ENCODE measurements at regions not wholly inside any gene's neighbourhood (a gene's known extent, or its start where the extent isn't known, plus 50 kb on each side); places are given as distances from the start of the nearest gene placed in this dataset.
"Not testable (repeated sequence)": the region's sequence is repeated elsewhere in the genome, so short reads cannot be mapped to it uniquely, and the experiment has no call there.

GRCh38 chr6:58073263-58073662 is 755.8 kb downstream of the PRIM2 start:
- no peak overlapping the region for H3K4me3 ChIP-seq
- CTCF ChIA-PET, result no interaction called here
- intact Hi-C loops (cut with micrococcal nuclease; ENCODE audit: unreplicated experiment) (no loop called here), in situ Hi-C loops (cut with MboI) (no loop called here)
- no peak for DNase-seq (ENCODE audit: low read depth, low spot score)
- H2AFZ ChIP-seq (ENCODE audit: control insufficient read depth, low read depth, low read length), result no peak overlapping the region
- RAD21 ChIA-PET (ENCODE audit: unreplicated experiment), result no interaction called here
- no TSS peak for BruUV-seq (replicated peaks)
- TF ChIP-seq ASH2L (IDR thresholded peaks at IDR 0.05; ENCODE audit: borderline replicate concordance, low read depth), result no peak
- TF ChIP-seq CHD4 (IDR thresholded peaks at IDR 0.05), result no peak
- no peak for TF ChIP-seq CREB1 (IDR thresholded peaks at IDR 0.05; ENCODE audit: low read depth)
- TF ChIP-seq HDAC6 (IDR thresholded peaks at IDR 0.05; ENCODE audit: unreplicated experiment), result no peak
- no peak for TF ChIP-seq PAX5 (IDR thresholded peaks at IDR 0.05; ENCODE audit: borderline replicate concordance, low read depth, low read length)
- TF ChIP-seq RAD21 (IDR thresholded peaks at IDR 0.05; ENCODE audit: insufficient read depth, low read depth, low read length), result no peak
- TF ChIP-seq IRF3 (IDR thresholded peaks at IDR 0.05), result no peak
- no peak for TF ChIP-seq CHD1 (IDR thresholded peaks at IDR 0.05; ENCODE audit: low read depth, low read length)
- no peak overlapping the region for H3K4me2 ChIP-seq (ENCODE audit: control insufficient read depth, insufficient read depth)
- H3K27me3 ChIP-seq (replicated peaks in 1 of 2; ENCODE audit: control insufficient read depth in 2 of 2, insufficient read depth in 2 of 2, low read length in 1 of 2), result no peaks in the 10 kb centered on the region
- no peaks in the 10 kb centered on the region for H3K79me2 ChIP-seq (ENCODE audit: control insufficient read depth, insufficient read depth, low read length)
- no peaks in the 10 kb centered on the region for H3K36me3 ChIP-seq (ENCODE audit: control insufficient read depth in 2 of 2, insufficient read depth in 2 of 2, low read length in 1 of 2)
- 58% methylated on average over 23 of the region's 23 CpGs for WGBS (ENCODE audit: insufficient coverage, insufficient replicate concordance, low lambda C conversion rate, missing lambda C conversion rate)
- H3K27ac ChIP-seq (ENCODE audit: control insufficient read depth, insufficient read depth), result no peak overlapping the region
- H4K20me1 ChIP-seq (ENCODE audit: control insufficient read depth, insufficient read depth), result no peaks in the 10 kb centered on the region
- FAIRE-seq, result no peak
- POLR2A ChIA-PET, result no interaction called here
- H3K9ac ChIP-seq (ENCODE audit: control insufficient read depth, insufficient read depth, low read length), result no peak overlapping the region
- no peaks in the 10 kb centered on the region for H3K9me3 ChIP-seq (replicated peaks; ENCODE audit: control insufficient read depth, insufficient read depth, low read length)
- no peaks in the 10 kb centered on the region for H3K4me1 ChIP-seq (ENCODE audit: control insufficient read depth, insufficient read depth, low read length)
- no peak for ATAC-seq
- SMC1A ChIA-PET (ENCODE audit: uncharacterized antibody, unreplicated experiment), result no interaction called here

GRCh38 chr6:58090067-58090466 is 772.6 kb downstream of the PRIM2 start:
- FAIRE-seq, result peak; percentile 31
- BruUV-seq (replicated peaks); ATAC-seq; H3K9me3 ChIP-seq (replicated peaks; ENCODE audit: control insufficient read depth, insufficient read depth, low read length); H3K36me3 ChIP-seq (ENCODE audit: control insufficient read depth in 2 of 2, insufficient read depth in 2 of 2, low read length in 1 of 2); SMC1A ChIA-PET (ENCODE audit: uncharacterized antibody, unreplicated experiment); DNase-seq (ENCODE audit: low read depth, low spot score); H3K4me2 ChIP-seq (ENCODE audit: control insufficient read depth, insufficient read depth); intact Hi-C loops (cut with micrococcal nuclease; ENCODE audit: unreplicated experiment); H3K27me3 ChIP-seq (replicated peaks in 1 of 2; ENCODE audit: control insufficient read depth in 2 of 2, insufficient read depth in 2 of 2, low read length in 1 of 2); H3K79me2 ChIP-seq (ENCODE audit: control insufficient read depth, insufficient read depth, low read length); in situ Hi-C loops (cut with MboI); CTCF ChIA-PET; H4K20me1 ChIP-seq (ENCODE audit: control insufficient read depth, insufficient read depth); H3K4me3 ChIP-seq; H3K4me1 ChIP-seq (ENCODE audit: control insufficient read depth, insufficient read depth, low read length); H3K9ac ChIP-seq (ENCODE audit: control insufficient read depth, insufficient read depth, low read length); H3K27ac ChIP-seq (ENCODE audit: control insufficient read depth, insufficient read depth); POLR2A ChIA-PET; RAD21 ChIA-PET (ENCODE audit: unreplicated experiment); H2AFZ ChIP-seq (ENCODE audit: control insufficient read depth, low read depth, low read length): not testable (repeated sequence)
- WGBS (ENCODE audit: insufficient coverage, insufficient replicate concordance, low lambda C conversion rate, missing lambda C conversion rate), result 31% methylated on average over 2 of the region's 2 CpGs

- H2AFZ ChIP-seq (ENCODE audit: control insufficient read depth, low read depth, low read length); POLR2A ChIA-PET; H4K20me1 ChIP-seq (ENCODE audit: control insufficient read depth, insufficient read depth); H3K4me2 ChIP-seq (ENCODE audit: control insufficient read depth, insufficient read depth); intact Hi-C loops (cut with micrococcal nuclease; ENCODE audit: unreplicated experiment); H3K27me3 ChIP-seq (replicated peaks in 1 of 2; ENCODE audit: control insufficient read depth in 2 of 2, insufficient read depth in 2 of 2, low read length in 1 of 2); DNase-seq (ENCODE audit: low read depth, low spot score); SMC1A ChIA-PET (ENCODE audit: uncharacterized antibody, unreplicated experiment); CTCF ChIA-PET; H3K9me3 ChIP-seq (replicated peaks; ENCODE audit: control insufficient read depth, insufficient read depth, low read length); FAIRE-seq; H3K9ac ChIP-seq (ENCODE audit: control insufficient read depth, insufficient read depth, low read length); ATAC-seq; BruUV-seq (replicated peaks); H3K4me1 ChIP-seq (ENCODE audit: control insufficient read depth, insufficient read depth, low read length); H3K79me2 ChIP-seq (ENCODE audit: control insufficient read depth, insufficient read depth, low read length); RAD21 ChIA-PET (ENCODE audit: unreplicated experiment); H3K27ac ChIP-seq (ENCODE audit: control insufficient read depth, insufficient read depth); H3K36me3 ChIP-seq (ENCODE audit: control insufficient read depth in 2 of 2, insufficient read depth in 2 of 2, low read length in 1 of 2); H3K4me3 ChIP-seq; in situ Hi-C loops (cut with MboI): not testable (repeated sequence)
These were observed 779.8 kb downstream of the PRIM2 start for GRCh38 chr6:58097251-58097650.
